ENCODE measurements at regions not wholly inside any gene's neighbourhood (a gene's known extent, or its start where the extent isn't known, plus 50 kb on each side); places are given as distances from the start of the nearest gene placed in this dataset.

GRCh38 chr11:62073061-62073460 lies 50.8 kb upstream of the INCENP start:
- ATAC-seq (no peak), DNase-seq (no peak)
- POLR2A ChIA-PET: interaction anchor here (0.9 kb wide), 1 partner anchor 105 kb away, joined by 3 read pairs; the partner anchor contains the start of gene FTH1
- Mint-ChIP-seq H3K27ac (peak overlapping the region in 2 of 10 donors; percentile 29 to 49), H3K27me3 (peaks cover 0 to 9% (median 0%) of the 10 kb centered on the region in 5 donors), H3K36me3 (no peaks in the 10 kb centered on the region), H3K4me1 (no peaks in the 10 kb centered on the region), H3K9me3 (no peaks in the 10 kb centered on the region), H3K4me3 (no peak overlapping the region)

GRCh38 chr11:62071408-62071807 lies 52.4 kb upstream of the INCENP start:
- Mint-ChIP-seq H3K27ac (no peak overlapping the region), H3K27me3 (peaks cover 0 to 9% (median 2%) of the 10 kb centered on the region in 5 donors), H3K9me3 (no peaks in the 10 kb centered on the region), H3K4me1 (no peaks in the 10 kb centered on the region), H3K4me3 (no peak overlapping the region), H3K36me3 (no peaks in the 10 kb centered on the region)
- POLR2A ChIA-PET: no interaction called here
- DNase-seq (no peak), ATAC-seq (no peak)

DNA sequence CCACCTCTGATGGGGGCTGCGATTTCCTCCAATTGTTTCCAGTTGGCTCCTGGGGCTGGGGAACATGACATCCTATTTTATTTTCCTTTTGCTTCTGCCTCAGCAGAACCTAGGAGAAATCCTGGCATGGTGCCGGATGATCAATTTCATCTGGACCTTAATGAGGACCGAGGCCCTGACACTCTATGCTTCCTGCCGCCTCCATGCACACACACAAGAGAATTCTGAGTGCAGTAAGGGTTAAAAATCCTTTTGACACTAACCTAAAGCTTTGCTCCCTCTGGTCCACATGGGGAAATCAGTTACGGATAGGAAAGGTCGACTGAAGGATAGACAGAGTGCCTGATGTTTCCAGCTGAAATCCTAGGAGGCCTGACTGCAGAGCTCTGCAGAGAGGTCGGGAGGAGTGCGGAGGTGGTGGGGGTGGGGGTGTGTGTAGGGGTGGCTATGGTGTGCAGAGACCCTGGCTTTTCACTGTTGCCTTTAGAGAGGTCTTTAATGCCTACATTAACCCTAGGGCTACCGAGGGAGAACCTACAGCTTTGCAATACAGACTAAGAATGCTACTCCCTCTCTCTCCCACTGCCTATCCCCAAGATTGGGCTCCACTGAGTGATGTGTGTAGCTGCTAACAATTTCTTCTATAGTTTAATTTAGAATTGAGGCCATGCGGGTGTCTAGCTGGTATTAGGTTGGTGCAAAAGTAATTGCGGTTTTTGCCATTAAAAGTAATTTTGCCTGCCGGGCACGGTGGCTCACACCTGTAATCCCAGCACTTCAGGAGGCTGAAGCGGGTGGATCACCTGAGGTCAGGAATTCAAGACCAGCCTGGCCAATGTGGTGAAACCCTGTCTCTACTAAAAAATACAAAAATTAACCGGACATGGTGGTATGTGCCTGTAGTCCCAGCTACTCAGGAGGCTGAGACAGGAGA lies 53.6 kb upstream of the INCENP start:
- ATAC-seq: no peak
- Mint-ChIP-seq H3K4me3 (no peak overlapping the region), H3K9me3 (no peaks in the 10 kb centered on the region), H3K4me1 (no peaks in the 10 kb centered on the region), H3K27me3 (peaks cover 0 to 9% (median 2%) of the 10 kb centered on the region in 5 donors), H3K36me3 (no peaks in the 10 kb centered on the region), H3K27ac (no peak overlapping the region)
- POLR2A ChIA-PET: no interaction called here
- DNase-seq: no peak

- ATAC-seq: no peak
- POLR2A ChIA-PET: no interaction called here
These were observed 54.4 kb upstream of the INCENP start for GRCh38 chr11:62069374-62069773.

GRCh38 chr11:62068730-62069129 lies 55.1 kb upstream of the INCENP start:
- Mint-ChIP-seq H3K27me3 (peaks cover 0 to 9% (median 2%) of the 10 kb centered on the region in 5 donors), H3K27ac (peak overlapping the region in 3 of 10 donors; percentile 12 to 62 (median 56))

More at GRCh38 chr11:62069374-62069773, 54.4 kb upstream of the INCENP start:
- H3K4me1 Mint-ChIP-seq: no peaks in the 10 kb centered on the region
- no peak for DNase-seq
- peaks cover 0 to 9% (median 2%) of the 10 kb centered on the region in 5 donors for H3K27me3 Mint-ChIP-seq
- no peaks in the 10 kb centered on the region for H3K36me3 Mint-ChIP-seq
- H3K4me3 Mint-ChIP-seq: no peak overlapping the region
- H3K27ac Mint-ChIP-seq: peak overlapping the region in 2 of 10 donors; percentile 25 to 87
- no peaks in the 10 kb centered on the region for H3K9me3 Mint-ChIP-seq

DNA sequence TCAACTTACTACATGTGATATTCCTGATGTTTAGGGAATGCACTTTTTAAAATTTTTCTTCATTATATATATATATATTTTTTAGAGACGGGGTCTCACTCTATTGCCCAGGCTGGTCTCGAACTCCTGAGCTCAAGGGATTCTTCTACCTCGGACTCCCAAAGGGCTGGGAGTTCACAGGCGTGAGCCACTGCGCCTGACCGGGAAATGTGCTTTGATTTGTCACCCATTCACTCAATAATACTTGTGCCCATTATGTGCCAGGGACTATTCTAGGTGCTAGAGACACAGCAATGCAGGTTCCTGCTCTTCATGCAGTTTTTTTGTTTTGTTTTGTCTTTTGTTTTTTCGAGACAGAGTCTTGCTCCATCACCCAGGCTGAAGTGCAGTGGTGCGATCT lies 56.1 kb upstream of the INCENP start:
- ATAC-seq (no peak), DNase-seq (no peak)
- Mint-ChIP-seq H3K4me1 (no peaks in the 10 kb centered on the region), H3K9me3 (no peaks in the 10 kb centered on the region), H3K4me3 (no peak overlapping the region), H3K36me3 (no peaks in the 10 kb centered on the region), H3K27me3 (peaks cover 0 to 9% (median 2%) of the 10 kb centered on the region in 5 donors), H3K27ac (peak overlapping the region in 1 of 10 donors; percentile 73)
- POLR2A ChIA-PET: no interaction called here

More at GRCh38 chr11:62068730-62069129, 55.1 kb upstream of the INCENP start:
- ATAC-seq (no peak), DNase-seq (no peak)
- Mint-ChIP-seq H3K36me3 (no peaks in the 10 kb centered on the region), H3K4me1 (no peaks in the 10 kb centered on the region), H3K9me3 (no peaks in the 10 kb centered on the region), H3K4me3 (no peak overlapping the region)
- POLR2A ChIA-PET: no interaction called here

GRCh38 chr11:62064221-62064620 lies 59.6 kb upstream of the INCENP start:
- POLR2A ChIA-PET: interaction anchor here (0.6 to 0.7 kb wide), 2 partner anchors 96 to 164 kb away, joined by 4 to 5 read pairs; no protein-coding TSS in a partner anchor
- no peak for DNase-seq
- no peak overlapping the region for H3K4me3 Mint-ChIP-seq
- H3K36me3 Mint-ChIP-seq: no peaks in the 10 kb centered on the region
- H3K9me3 Mint-ChIP-seq: no peaks in the 10 kb centered on the region
- H3K4me1 Mint-ChIP-seq: no peaks in the 10 kb centered on the region
- H3K27me3 Mint-ChIP-seq: peaks cover 0 to 5% (median 0%) of the 10 kb centered on the region in 5 donors
- no peak for ATAC-seq
- H3K27ac Mint-ChIP-seq: peak overlapping the region in 1 of 10 donors; percentile 86

DNA sequence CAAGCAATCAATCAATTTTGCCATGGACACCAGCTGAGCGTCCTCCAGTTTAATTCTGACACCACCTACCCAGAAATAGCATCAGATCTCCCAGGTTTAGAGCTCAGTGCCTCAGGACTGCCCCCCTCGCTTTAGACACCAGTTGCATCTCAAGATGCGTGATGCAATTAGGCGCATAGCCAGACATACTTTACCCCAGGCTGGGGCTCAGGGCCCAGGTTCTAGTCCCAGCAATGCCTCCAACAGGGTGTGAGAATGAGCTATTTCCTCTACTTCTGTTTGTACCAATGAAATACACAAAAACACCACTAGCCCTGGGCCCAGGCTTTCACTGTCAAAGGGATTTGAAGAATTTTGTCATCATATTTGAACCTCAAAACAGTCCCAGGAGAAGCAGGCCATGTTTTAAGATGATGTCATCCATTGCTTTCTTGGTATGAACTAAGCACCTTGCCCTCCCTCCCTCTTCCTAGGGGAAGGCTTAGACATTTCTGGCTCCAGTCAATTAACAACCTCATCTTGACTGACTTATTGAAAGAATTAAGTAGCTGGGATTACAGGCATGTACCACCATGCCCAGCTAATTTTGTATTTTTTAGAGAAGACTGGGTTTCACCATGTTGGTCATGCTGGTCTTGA lies 61.5 kb upstream of the INCENP start:
- Mint-ChIP-seq H3K27ac (no peak overlapping the region), H3K9me3 (no peaks in the 10 kb centered on the region), H3K4me1 (no peaks in the 10 kb centered on the region), H3K36me3 (no peaks in the 10 kb centered on the region), H3K27me3 (peaks cover 0 to 3% (median 0%) of the 10 kb centered on the region in 5 donors), H3K4me3 (no peak overlapping the region)
- POLR2A ChIA-PET: no interaction called here
- DNase-seq (no peak), ATAC-seq (no peak)

DNA sequence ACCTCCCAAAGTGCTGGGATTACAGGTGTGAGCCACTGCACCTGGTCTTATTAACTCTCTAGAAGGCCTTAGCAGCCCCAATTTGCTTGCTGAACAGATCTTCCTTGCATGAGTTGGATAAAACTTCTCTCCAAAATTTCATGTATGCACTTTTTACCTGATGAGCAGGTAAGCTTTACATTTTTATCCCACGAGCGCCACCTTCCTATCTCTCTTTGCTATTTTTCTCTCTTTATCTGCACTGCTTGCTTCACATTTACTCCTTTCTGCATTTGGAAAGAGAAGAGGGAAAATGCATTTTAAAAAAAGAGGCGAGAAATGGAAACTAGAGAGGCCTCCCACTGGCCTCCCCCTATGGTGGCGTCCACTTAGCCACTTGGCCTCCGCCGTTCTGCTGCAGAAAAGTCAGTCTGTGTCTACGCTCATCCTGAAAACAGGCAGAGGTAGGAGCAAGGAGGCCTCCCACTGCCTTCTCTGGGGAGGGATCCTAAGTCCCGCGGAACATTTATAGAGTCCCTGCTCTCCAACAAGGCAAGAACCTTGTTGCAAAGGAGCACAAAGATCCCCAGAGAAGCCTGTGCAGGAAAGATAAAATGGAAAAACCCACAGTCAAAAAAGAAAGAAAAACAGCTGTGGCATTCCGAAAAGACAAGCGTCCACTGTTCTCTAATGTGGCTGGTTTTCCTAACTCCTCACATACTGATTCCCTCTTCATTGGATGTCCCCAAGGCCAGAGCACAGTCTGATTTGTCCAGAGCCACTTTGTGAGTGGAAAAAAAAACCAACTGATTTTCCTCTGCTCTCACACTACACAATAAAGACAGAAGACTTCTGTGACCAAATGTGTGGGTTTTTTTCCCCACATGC lies 62.2 kb upstream of the INCENP start:
- no peaks in the 10 kb centered on the region for H3K27me3 Mint-ChIP-seq
- peak overlapping the region in 4 of 10 donors; percentile 4 to 27 (median 12) for H3K27ac Mint-ChIP-seq
- no peak overlapping the region for H3K4me3 Mint-ChIP-seq
- no peaks in the 10 kb centered on the region for H3K9me3 Mint-ChIP-seq
- POLR2A ChIA-PET: interaction anchor here (0.6 kb wide), 1 partner anchor 9 kb away, joined by 3 read pairs; no protein-coding TSS in a partner anchor
- H3K4me1 Mint-ChIP-seq: no peaks in the 10 kb centered on the region
- ATAC-seq (no peak), DNase-seq (no peak)
- no peaks in the 10 kb centered on the region for H3K36me3 Mint-ChIP-seq

- DNase-seq (no peak), ATAC-seq (no peak)
- Mint-ChIP-seq H3K27ac (peak overlapping the region in 2 of 10 donors; percentile 45 to 48), H3K27me3 (peaks cover 0 to 3% (median 0%) of the 10 kb centered on the region in 5 donors), H3K9me3 (no peaks in the 10 kb centered on the region), H3K4me3 (no peak overlapping the region), H3K4me1 (no peaks in the 10 kb centered on the region), H3K36me3 (no peaks in the 10 kb centered on the region)
- POLR2A ChIA-PET: no interaction called here
These were observed 66.7 kb upstream of the INCENP start for GRCh38 chr11:62057069-62057468.

GRCh38 chr11:62055970-62056369 lies 67.8 kb upstream of the INCENP start:
- Mint-ChIP-seq H3K4me1 (no peaks in the 10 kb centered on the region), H3K36me3 (no peaks in the 10 kb centered on the region), H3K4me3 (no peak overlapping the region), H3K27me3 (peaks cover 0 to 3% (median 0%) of the 10 kb centered on the region in 5 donors), H3K27ac (peak overlapping the region in 2 of 10 donors; percentile 9 to 59), H3K9me3 (no peaks in the 10 kb centered on the region)
- DNase-seq (no peak), ATAC-seq (no peak)
- POLR2A ChIA-PET: no interaction called here

GRCh38 chr11:62054484-62055121 lies 69.2 kb upstream of the INCENP start:
- Mint-ChIP-seq H3K9me3 (no peaks in the 10 kb centered on the region), H3K36me3 (no peaks in the 10 kb centered on the region), H3K4me3 (no peak overlapping the region), H3K27me3 (peaks cover 0 to 3% (median 1%) of the 10 kb centered on the region in 5 donors), H3K27ac (peak overlapping the region in 1 of 10 donors; percentile 70), H3K4me1 (no peaks in the 10 kb centered on the region)
- POLR2A ChIA-PET: no interaction called here
- DNase-seq (peak in 4 of 10 donors; percentile 3 to 22 (median 12)), ATAC-seq (no peak)

Measured in naive thymus-derived CD8-positive, alpha-beta T cell (primary cell).